Naive thymus-derived CD4-positive, alpha-beta T cell (primary cell): ENCODE measurements at regions not wholly inside any gene's neighbourhood (a gene's known extent, or its start where the extent isn't known, plus 50 kb on each side); places are given as distances from the start of the nearest gene placed in this dataset.

Experiments used
- ATAC-seq: fragments of 150-1000 bp; cut with Tn5 transposase; 2 replicates; pipeline ENCODE4 v1.10.0; 2021; ENCODE audit warnings: mild to moderate bottlenecking, moderate library complexity
- CTCF ChIA-PET: fragments of 350-600 bp; sonication (Branson Sonifier 250); formaldehyde crosslinking; loops from one replicate; lab custom pipeline; 2021; ENCODE audit warnings: antibody characterized with exemption; lab: Charles Lee
- POLR2A ChIA-PET: fragments of 350-600 bp; sonication (Branson Sonifier 250); formaldehyde crosslinking; loops from one replicate; lab custom pipeline; 2021; ENCODE audit warnings: antibody characterized with exemption, inconsistent platforms; lab: Charles Lee
- DNase-seq, 9 donors: peaks; one replicate each; pipeline versions ENCODE4 v3.0.0 to v3.0.0-alpha.2; 2020 to 2022; ENCODE audit warnings: mixed read lengths in 1 of 9
- H3K27ac ChIP-seq: one replicate; pipeline ENCODE4 v1.7.0; 2013; ENCODE audit warnings: mild to moderate bottlenecking, low read depth, low read length, moderate library complexity
- H3K27me3 ChIP-seq, 2 donors: one replicate each; pipeline ENCODE4 v1.7.0; 2013; ENCODE audit warnings: low read length in 2 of 2, mild to moderate bottlenecking in 2 of 2, moderate library complexity in 2 of 2; ENCODE audit not compliant: control insufficient read depth in 2 of 2, insufficient read depth in 2 of 2
- H3K36me3 ChIP-seq, 3 experiments: 1 replicate in 2 of 3; 2 replicates in 1 of 3; pipeline ENCODE4 v1.7.0; 2013; ENCODE audit warnings: low read length in 3 of 3, mild to moderate bottlenecking in 3 of 3, moderate library complexity in 1 of 3; ENCODE audit not compliant: insufficient read depth in 3 of 3, control insufficient read depth in 2 of 3
- H3K4me1 ChIP-seq, 2 donors: one replicate each; pipeline ENCODE4 v1.7.0; 2013; ENCODE audit warnings: low read length in 2 of 2, mild to moderate bottlenecking in 2 of 2, moderate library complexity in 1 of 2; ENCODE audit not compliant: control insufficient read depth in 2 of 2, insufficient read depth in 2 of 2
- H3K4me3 ChIP-seq: 2 replicates; pipeline ENCODE4 v1.7.0; 2013; ENCODE audit warnings: mild to moderate bottlenecking, low read length
- H3K9me3 ChIP-seq, 3 experiments: 1 replicate in 2 of 3; 2 replicates in 1 of 3; pipeline ENCODE4 v1.7.0; 2013; ENCODE audit warnings: low read length in 3 of 3; ENCODE audit not compliant: control insufficient read depth in 2 of 3
- H3K27ac Mint-ChIP-seq, 9 donors: one replicate each; pipeline ENCODE4 v1.8.0; 2020 to 2022; ENCODE audit warnings: mixed read lengths in 9 of 9, mild to moderate bottlenecking in 8 of 9, moderate library complexity in 5 of 9, inconsistent platforms in 2 of 9
- H3K27me3 Mint-ChIP-seq, 5 donors: one replicate each; pipeline ENCODE4 v1.8.0; 2021 to 2022; ENCODE audit warnings: mixed read lengths in 5 of 5, mild to moderate bottlenecking in 1 of 5
- H3K36me3 Mint-ChIP-seq, 5 donors: one replicate each; pipeline ENCODE4 v1.8.0; 2020 to 2022; ENCODE audit warnings: mixed read lengths in 5 of 5, mild to moderate bottlenecking in 3 of 5, inconsistent platforms in 1 of 5
- H3K4me1 Mint-ChIP-seq, 7 donors: one replicate each; pipeline ENCODE4 v1.8.0; 2020 to 2022; ENCODE audit warnings: mixed read lengths in 7 of 7, mild to moderate bottlenecking in 3 of 7, inconsistent platforms in 1 of 7
- H3K4me3 Mint-ChIP-seq, 10 donors: one replicate each; pipeline ENCODE4 v1.8.0; 2020 to 2022; ENCODE audit warnings: mild to moderate bottlenecking in 10 of 10, mixed read lengths in 10 of 10, moderate library complexity in 6 of 10, inconsistent platforms in 2 of 10
- H3K9me3 Mint-ChIP-seq, 11 donors: one replicate each; pipeline ENCODE4 v1.8.0; 2020 to 2022; ENCODE audit warnings: mixed read lengths in 11 of 11, mild to moderate bottlenecking in 4 of 11, inconsistent platforms in 1 of 11, moderate library complexity in 1 of 11
- intact Hi-C, 2 donors: fragments of 100-400 bp; cut with micrococcal nuclease; formaldehyde crosslinking; loops; one replicate each; pipeline ENCODE4 v1.15.1; 2023

GRCh38 chr18:8546677-8547076 lies 62.6 kb upstream of the RAB12 start:
- ChIA-PET CTCF (no interaction called here), POLR2A (no interaction called here)
- Mint-ChIP-seq H3K9me3 (no peaks in the 10 kb centered on the region), H3K27ac (no peak overlapping the region), H3K27me3 (peaks cover 0 to 25% (median 5%) of the 10 kb centered on the region in 5 donors), H3K4me3 (no peak overlapping the region), H3K36me3 (no peaks in the 10 kb centered on the region), H3K4me1 (no peaks in the 10 kb centered on the region)
- Histone ChIP-seq H3K4me3 (no peak overlapping the region), H3K27ac (no peak overlapping the region), H3K36me3 (no peaks in the 10 kb centered on the region), H3K27me3 (no peaks in the 10 kb centered on the region), H3K9me3 (no peaks in the 10 kb centered on the region), H3K4me1 (no peaks in the 10 kb centered on the region)
- DNase-seq (no peak), ATAC-seq (no peak)
- intact Hi-C loops = no loop called here

- H3K27me3 Mint-ChIP-seq = peaks cover 0 to 18% (median 5%) of the 10 kb centered on the region in 5 donors
- no peak overlapping the region for H3K27ac Mint-ChIP-seq
- no peak for DNase-seq
- no peaks in the 10 kb centered on the region for H3K4me1 Mint-ChIP-seq
- no peaks in the 10 kb centered on the region for H3K4me1 ChIP-seq
- H3K36me3 Mint-ChIP-seq = no peaks in the 10 kb centered on the region
- H3K27ac ChIP-seq = no peak overlapping the region
- POLR2A ChIA-PET = no interaction called here
- intact Hi-C loops = no loop called here
- H3K4me3 Mint-ChIP-seq = no peak overlapping the region
- H3K9me3 ChIP-seq = no peaks in the 10 kb centered on the region
- CTCF ChIA-PET = no interaction called here
- H3K9me3 Mint-ChIP-seq = no peaks in the 10 kb centered on the region
- no peaks in the 10 kb centered on the region for H3K27me3 ChIP-seq
- no peak overlapping the region for H3K4me3 ChIP-seq
- H3K36me3 ChIP-seq = no peaks in the 10 kb centered on the region
- no peak for ATAC-seq
Measured at GRCh38 chr18:8548186-8548585, 61.1 kb upstream of the RAB12 start.

DNA sequence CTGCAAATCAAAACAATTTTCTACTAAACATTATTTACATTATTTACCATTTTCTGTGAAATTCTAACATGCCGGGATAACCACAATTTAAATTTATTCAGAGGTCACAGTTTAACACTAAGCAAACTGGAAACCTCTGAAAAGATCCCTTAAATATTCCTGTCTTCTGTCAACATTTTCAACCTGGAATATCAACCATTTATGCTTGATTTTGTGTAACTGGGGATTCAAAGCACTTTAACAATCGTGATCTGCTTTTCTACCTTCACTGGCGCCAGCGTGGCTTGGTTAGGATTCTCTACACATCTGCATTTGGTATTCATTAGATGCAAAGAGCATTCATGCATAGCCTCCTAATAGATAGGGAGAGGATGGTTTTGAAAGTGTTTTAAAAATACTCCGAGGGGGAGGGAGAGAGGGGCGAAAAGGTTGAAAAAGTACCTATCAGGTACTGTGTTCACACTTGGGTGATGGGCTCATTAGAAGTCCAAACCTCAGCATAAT lies 59.9 kb upstream of the RAB12 start:
- no peak overlapping the region for H3K4me3 Mint-ChIP-seq
- H3K9me3 Mint-ChIP-seq = no peaks in the 10 kb centered on the region
- ChIA-PET CTCF (no interaction called here), POLR2A (no interaction called here)
- Histone ChIP-seq H3K27me3 (no peaks in the 10 kb centered on the region), H3K27ac (no peak overlapping the region), H3K4me1 (no peaks in the 10 kb centered on the region), H3K4me3 (no peak overlapping the region), H3K9me3 (no peaks in the 10 kb centered on the region), H3K36me3 (no peaks in the 10 kb centered on the region)
- ATAC-seq (no peak), DNase-seq (no peak)
- H3K36me3 Mint-ChIP-seq = no peaks in the 10 kb centered on the region
- intact Hi-C loops = no loop called here
- H3K27me3 Mint-ChIP-seq = peaks cover 0 to 11% (median 5%) of the 10 kb centered on the region in 5 donors
- H3K27ac Mint-ChIP-seq = no peak overlapping the region
- H3K4me1 Mint-ChIP-seq = no peaks in the 10 kb centered on the region

DNA sequence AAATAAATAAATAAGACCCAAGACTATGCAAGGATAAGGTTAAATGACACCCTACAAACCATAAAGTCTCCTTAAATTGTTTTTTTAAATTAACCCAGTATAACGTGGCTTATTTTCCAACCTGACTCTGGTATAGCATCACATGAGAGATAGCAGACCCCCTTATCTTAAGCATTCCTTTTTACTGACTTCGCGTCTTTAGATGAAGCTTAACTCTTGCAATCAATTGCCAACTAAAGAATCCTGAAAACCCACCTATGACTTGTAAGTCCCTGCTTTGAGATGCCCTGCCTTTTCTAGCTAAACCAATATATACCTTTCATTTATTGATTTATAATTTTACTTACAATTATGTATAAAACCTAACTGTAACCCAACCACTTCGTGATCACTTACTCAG lies 57.1 kb upstream of the RAB12 start:
- no peak for ATAC-seq
- Histone ChIP-seq H3K27ac (no peak overlapping the region), H3K36me3 (no peaks in the 10 kb centered on the region), H3K4me1 (no peaks in the 10 kb centered on the region), H3K27me3 (no peaks in the 10 kb centered on the region), H3K4me3 (no peak overlapping the region), H3K9me3 (no peaks in the 10 kb centered on the region)
- intact Hi-C loops = no loop called here
- Mint-ChIP-seq H3K9me3 (no peaks in the 10 kb centered on the region), H3K4me1 (no peaks in the 10 kb centered on the region), H3K4me3 (no peak overlapping the region), H3K27me3 (peaks cover 0 to 11% (median 0%) of the 10 kb centered on the region in 5 donors), H3K36me3 (no peaks in the 10 kb centered on the region), H3K27ac (no peak overlapping the region)
- ChIA-PET CTCF (no interaction called here), POLR2A (no interaction called here)
- no peak for DNase-seq

DNA sequence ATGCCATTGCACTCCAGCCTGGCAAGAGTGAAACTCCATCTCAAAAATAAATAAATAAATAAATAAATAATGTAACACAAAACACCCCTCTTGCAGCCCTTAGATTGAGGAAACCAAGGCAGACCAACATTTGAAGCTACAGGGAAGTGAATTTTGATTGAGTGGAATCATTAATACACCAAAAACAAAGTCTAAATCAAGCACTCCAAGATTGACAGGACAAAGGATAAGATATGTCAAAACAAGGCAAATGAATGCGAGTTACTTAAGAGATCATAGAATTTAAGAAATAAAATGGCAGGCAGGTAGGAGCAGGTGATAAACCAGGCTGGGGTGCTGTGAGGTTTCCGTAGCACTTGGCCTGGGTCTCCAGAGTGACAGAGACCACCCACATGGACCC lies 54.9 kb upstream of the RAB12 start:
- DNase-seq (no peak), ATAC-seq (no peak)
- peaks cover 0 to 6% (median 4%) of the 10 kb centered on the region in 5 donors for H3K27me3 Mint-ChIP-seq
- ChIA-PET POLR2A (no interaction called here), CTCF (no interaction called here)
- no peaks in the 10 kb centered on the region for H3K36me3 ChIP-seq
- H3K4me3 Mint-ChIP-seq = no peak overlapping the region
- intact Hi-C loops = no loop called here
- H3K9me3 ChIP-seq = no peaks in the 10 kb centered on the region
- H3K27me3 ChIP-seq = no peaks in the 10 kb centered on the region
- no peaks in the 10 kb centered on the region for H3K36me3 Mint-ChIP-seq
- H3K27ac ChIP-seq = no peak overlapping the region
- no peak overlapping the region for H3K4me3 ChIP-seq
- no peaks in the 10 kb centered on the region for H3K4me1 ChIP-seq
- H3K4me1 Mint-ChIP-seq = no peaks in the 10 kb centered on the region
- H3K27ac Mint-ChIP-seq = no peak overlapping the region
- no peaks in the 10 kb centered on the region for H3K9me3 Mint-ChIP-seq

DNA sequence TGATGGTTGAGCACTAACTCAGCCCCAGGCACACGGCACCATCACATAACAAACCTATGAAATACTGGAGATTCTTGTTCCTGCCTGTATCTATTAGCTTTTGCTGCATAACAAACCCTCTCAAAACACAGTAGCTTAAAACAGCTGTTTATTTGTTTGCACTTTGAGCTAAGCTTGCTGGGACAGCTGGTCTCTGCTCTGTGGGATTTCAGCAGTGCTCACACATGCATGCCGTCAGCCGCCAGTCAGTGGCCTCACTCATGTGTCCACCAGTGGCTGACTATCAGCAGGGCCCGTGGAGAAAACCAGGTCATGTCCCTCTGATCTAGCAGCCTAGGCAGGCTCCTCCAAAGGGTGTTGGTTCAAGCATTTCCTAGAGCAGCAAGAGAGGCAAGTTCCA lies 52.8 kb upstream of the RAB12 start:
- no peaks in the 10 kb centered on the region for H3K4me1 ChIP-seq
- no peak for ATAC-seq
- Mint-ChIP-seq H3K27me3 (peaks cover 0 to 6% (median 4%) of the 10 kb centered on the region in 5 donors), H3K4me1 (no peaks in the 10 kb centered on the region), H3K36me3 (no peaks in the 10 kb centered on the region), H3K27ac (no peak overlapping the region), H3K9me3 (no peaks in the 10 kb centered on the region), H3K4me3 (no peak overlapping the region)
- no peaks in the 10 kb centered on the region for H3K36me3 ChIP-seq
- ChIA-PET CTCF (no interaction called here), POLR2A (no interaction called here)
- H3K27me3 ChIP-seq = no peaks in the 10 kb centered on the region
- DNase-seq = no peak
- intact Hi-C loops = no loop called here
- H3K27ac ChIP-seq = no peak overlapping the region
- no peaks in the 10 kb centered on the region for H3K9me3 ChIP-seq
- H3K4me3 ChIP-seq = no peak overlapping the region
